ENCODE measurements at regions not wholly inside any gene's neighbourhood (a gene's known extent, or its start where the extent isn't known, plus 50 kb on each side); places are given as distances from the start of the nearest gene placed in this dataset.
"Not testable (repeated sequence)": the region's sequence is repeated elsewhere in the genome, so short reads cannot be mapped to it uniquely, and the experiment has no call there.

GRCh38 chr15:67928666-67929065, 88.8 kb upstream of the RNU6-1 start:
- Mint-ChIP-seq H3K4me1 (ENCODE audit: low read depth) (no peaks in the 10 kb centered on the region), H3K4me3 (no peak overlapping the region), H3K36me3 (peaks cover 2% of the 10 kb centered on the region), H3K27ac (no peak overlapping the region), H3K27me3 (no peaks in the 10 kb centered on the region), H3K9me3 (ENCODE audit: low read depth) (peaks cover 4% of the 10 kb centered on the region)

GRCh38 chr15:67930720-67931119, 90.9 kb upstream of the RNU6-1 start:
- no peaks in the 10 kb centered on the region for H3K4me1 Mint-ChIP-seq (ENCODE audit: low read depth)
- no peaks in the 10 kb centered on the region for H3K27me3 Mint-ChIP-seq
- no peaks in the 10 kb centered on the region for H3K9me3 Mint-ChIP-seq (ENCODE audit: low read depth)
- H3K27ac Mint-ChIP-seq = no peak overlapping the region
- H3K36me3 Mint-ChIP-seq = peaks cover 2% of the 10 kb centered on the region
- H3K4me3 Mint-ChIP-seq = no peak overlapping the region

DNA sequence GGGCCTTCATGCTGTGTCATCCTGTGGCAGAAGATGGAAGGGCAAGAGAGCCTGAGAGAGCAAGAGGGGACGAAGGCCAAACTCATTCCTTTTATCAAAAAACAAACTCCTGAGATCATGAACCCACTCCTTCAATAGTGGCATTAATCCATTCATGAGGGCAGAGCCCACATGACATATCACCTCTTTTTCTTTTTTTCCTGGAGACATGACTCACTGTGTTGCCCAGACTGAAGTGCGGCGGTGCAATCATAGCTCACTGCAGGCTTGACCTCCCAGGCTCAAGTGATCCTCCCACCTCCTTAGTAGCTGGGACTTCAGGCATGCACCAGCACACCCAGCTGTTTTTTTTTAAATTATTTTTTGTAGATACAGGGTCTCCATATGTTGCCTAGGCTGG, 92.0 kb upstream of the RNU6-1 start:
- no peak overlapping the region for H3K4me3 Mint-ChIP-seq
- no peaks in the 10 kb centered on the region for H3K4me1 Mint-ChIP-seq (ENCODE audit: low read depth)
- no peaks in the 10 kb centered on the region for H3K9me3 Mint-ChIP-seq (ENCODE audit: low read depth)
- no peaks in the 10 kb centered on the region for H3K27me3 Mint-ChIP-seq
- no peak overlapping the region for H3K27ac Mint-ChIP-seq
- H3K36me3 Mint-ChIP-seq = no peaks in the 10 kb centered on the region

GRCh38 chr15:67934126-67934525, 94.3 kb upstream of the RNU6-1 start:
- not testable (repeated sequence) for H3K9me3 Mint-ChIP-seq (ENCODE audit: low read depth); H3K27ac Mint-ChIP-seq; H3K27me3 Mint-ChIP-seq; H3K36me3 Mint-ChIP-seq; H3K4me1 Mint-ChIP-seq (ENCODE audit: low read depth); H3K4me3 Mint-ChIP-seq

- H3K36me3 Mint-ChIP-seq = no peaks in the 10 kb centered on the region
- H3K4me3 Mint-ChIP-seq = no peak overlapping the region
- H3K27ac Mint-ChIP-seq = no peak overlapping the region
- peaks cover 3% of the 10 kb centered on the region for H3K9me3 Mint-ChIP-seq (ENCODE audit: low read depth)
- no peaks in the 10 kb centered on the region for H3K27me3 Mint-ChIP-seq
- no peaks in the 10 kb centered on the region for H3K4me1 Mint-ChIP-seq (ENCODE audit: low read depth)
Measured at GRCh38 chr15:67935244-67935643, 95.4 kb upstream of the RNU6-1 start.

- H3K27ac Mint-ChIP-seq = no peak overlapping the region
Measured at GRCh38 chr15:67936258-67936657, 96.4 kb upstream of the RNU6-1 start.

GRCh38 chr15:67937153-67937761, 97.4 kb upstream of the RNU6-1 start:
- Mint-ChIP-seq H3K27ac (no peak overlapping the region), H3K4me1 (ENCODE audit: low read depth) (no peaks in the 10 kb centered on the region), H3K36me3 (no peaks in the 10 kb centered on the region), H3K27me3 (no peaks in the 10 kb centered on the region), H3K4me3 (no peak overlapping the region), H3K9me3 (ENCODE audit: low read depth) (peaks cover 4% of the 10 kb centered on the region)

More at GRCh38 chr15:67936258-67936657, 96.4 kb upstream of the RNU6-1 start:
- Mint-ChIP-seq H3K36me3 (no peaks in the 10 kb centered on the region), H3K4me3 (no peak overlapping the region), H3K4me1 (ENCODE audit: low read depth) (no peaks in the 10 kb centered on the region), H3K27me3 (no peaks in the 10 kb centered on the region), H3K9me3 (ENCODE audit: low read depth) (peaks cover 4% of the 10 kb centered on the region)

- H3K4me3 Mint-ChIP-seq; H3K9me3 Mint-ChIP-seq (ENCODE audit: low read depth); H3K27me3 Mint-ChIP-seq; H3K36me3 Mint-ChIP-seq; H3K27ac Mint-ChIP-seq; H3K4me1 Mint-ChIP-seq (ENCODE audit: low read depth): not testable (repeated sequence)
Measured at GRCh38 chr15:67939179-67939578, 99.3 kb upstream of the RNU6-1 start.

- not testable (repeated sequence) for H3K4me1 Mint-ChIP-seq (ENCODE audit: low read depth); H3K4me3 Mint-ChIP-seq; H3K36me3 Mint-ChIP-seq; H3K27me3 Mint-ChIP-seq; H3K27ac Mint-ChIP-seq; H3K9me3 Mint-ChIP-seq (ENCODE audit: low read depth)
Measured at GRCh38 chr15:67939588-67940323, 99.9 kb upstream of the RNU6-1 start.

GRCh38 chr15:67940324-67940719, 100.5 kb upstream of the RNU6-1 start:
- Mint-ChIP-seq H3K9me3 (ENCODE audit: low read depth) (peaks cover 4% of the 10 kb centered on the region), H3K27me3 (no peaks in the 10 kb centered on the region), H3K4me1 (ENCODE audit: low read depth) (no peaks in the 10 kb centered on the region), H3K27ac (no peak overlapping the region), H3K4me3 (no peak overlapping the region), H3K36me3 (no peaks in the 10 kb centered on the region)

DNA sequence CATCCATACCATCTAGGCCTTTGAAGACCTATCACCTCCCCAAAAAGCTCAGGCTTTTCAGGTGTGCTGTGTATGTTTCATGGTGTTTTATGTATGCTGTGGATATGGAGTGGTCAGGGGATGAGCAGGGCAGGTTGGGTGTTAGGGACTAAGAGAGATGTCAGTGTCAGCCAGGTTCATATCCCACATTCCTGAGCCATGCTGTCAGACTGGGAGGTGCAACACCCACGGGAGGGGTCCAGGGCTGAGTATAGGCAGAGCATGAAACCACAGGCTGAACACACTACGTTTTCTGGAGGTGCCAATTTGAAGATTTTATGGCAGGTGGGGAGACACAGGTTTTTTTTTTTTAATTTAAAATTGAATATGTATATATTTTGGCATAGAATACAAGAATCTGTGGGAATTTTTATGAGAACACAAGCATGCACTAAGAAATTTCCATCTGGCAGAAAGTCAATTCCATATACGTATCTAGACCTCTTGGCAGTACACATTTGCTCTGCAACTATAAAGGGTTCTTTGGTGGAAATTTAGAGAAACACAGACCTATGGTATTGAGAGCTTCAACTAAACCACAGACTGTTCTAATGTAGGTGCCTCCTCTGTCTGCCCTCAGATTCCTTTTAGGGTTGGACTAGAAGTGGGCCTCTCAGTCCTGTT, 101.9 kb upstream of the RNU6-1 start:
- peaks cover 4% of the 10 kb centered on the region for H3K9me3 Mint-ChIP-seq (ENCODE audit: low read depth)
- H3K27me3 Mint-ChIP-seq = no peaks in the 10 kb centered on the region
- H3K27ac Mint-ChIP-seq = no peak overlapping the region
- H3K4me1 Mint-ChIP-seq (ENCODE audit: low read depth) = peaks cover 11% of the 10 kb centered on the region
- no peak overlapping the region for H3K4me3 Mint-ChIP-seq
- H3K36me3 Mint-ChIP-seq = no peaks in the 10 kb centered on the region

DNA sequence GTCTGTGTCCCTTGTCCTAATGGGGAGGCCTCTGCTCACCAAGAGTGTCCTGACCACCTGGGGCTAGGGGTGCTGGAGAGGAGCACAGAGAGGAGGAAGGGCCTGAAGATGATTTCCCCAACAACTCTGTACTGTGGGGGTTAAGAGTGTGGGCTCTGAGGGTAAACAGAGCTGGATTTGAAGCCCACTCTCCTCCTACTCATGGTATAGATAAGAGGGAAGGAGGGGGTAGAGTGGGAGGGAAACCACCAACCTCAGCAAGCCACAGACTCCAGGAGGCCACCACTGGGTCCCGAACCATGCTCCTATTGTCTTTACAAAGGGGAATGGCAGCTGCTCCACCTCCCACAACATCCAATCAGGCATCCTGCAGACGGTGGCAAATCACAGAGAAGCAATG, 103.6 kb upstream of the RNU6-1 start:
- no peak overlapping the region for H3K4me3 Mint-ChIP-seq
- H3K36me3 Mint-ChIP-seq = peaks cover 3% of the 10 kb centered on the region
- peaks cover 13% of the 10 kb centered on the region for H3K4me1 Mint-ChIP-seq (ENCODE audit: low read depth)
- no peak overlapping the region for H3K27ac Mint-ChIP-seq
- H3K9me3 Mint-ChIP-seq (ENCODE audit: low read depth) = peaks cover 4% of the 10 kb centered on the region
- no peaks in the 10 kb centered on the region for H3K27me3 Mint-ChIP-seq

GRCh38 chr15:67944010-67944641, 104.3 kb upstream of the RNU6-1 start:
- Mint-ChIP-seq H3K9me3 (ENCODE audit: low read depth) (peaks cover 4% of the 10 kb centered on the region), H3K36me3 (peaks cover 3% of the 10 kb centered on the region), H3K4me3 (no peak overlapping the region), H3K27me3 (no peaks in the 10 kb centered on the region), H3K27ac (no peak overlapping the region), H3K4me1 (ENCODE audit: low read depth) (peaks cover 13% of the 10 kb centered on the region)

GRCh38 chr15:67945131-67945530, 105.3 kb upstream of the RNU6-1 start:
- Mint-ChIP-seq H3K27ac (no peak overlapping the region), H3K27me3 (no peaks in the 10 kb centered on the region), H3K4me1 (ENCODE audit: low read depth) (peaks cover 13% of the 10 kb centered on the region), H3K4me3 (no peak overlapping the region), H3K36me3 (peaks cover 3% of the 10 kb centered on the region), H3K9me3 (ENCODE audit: low read depth) (peaks cover 2% of the 10 kb centered on the region)

DNA sequence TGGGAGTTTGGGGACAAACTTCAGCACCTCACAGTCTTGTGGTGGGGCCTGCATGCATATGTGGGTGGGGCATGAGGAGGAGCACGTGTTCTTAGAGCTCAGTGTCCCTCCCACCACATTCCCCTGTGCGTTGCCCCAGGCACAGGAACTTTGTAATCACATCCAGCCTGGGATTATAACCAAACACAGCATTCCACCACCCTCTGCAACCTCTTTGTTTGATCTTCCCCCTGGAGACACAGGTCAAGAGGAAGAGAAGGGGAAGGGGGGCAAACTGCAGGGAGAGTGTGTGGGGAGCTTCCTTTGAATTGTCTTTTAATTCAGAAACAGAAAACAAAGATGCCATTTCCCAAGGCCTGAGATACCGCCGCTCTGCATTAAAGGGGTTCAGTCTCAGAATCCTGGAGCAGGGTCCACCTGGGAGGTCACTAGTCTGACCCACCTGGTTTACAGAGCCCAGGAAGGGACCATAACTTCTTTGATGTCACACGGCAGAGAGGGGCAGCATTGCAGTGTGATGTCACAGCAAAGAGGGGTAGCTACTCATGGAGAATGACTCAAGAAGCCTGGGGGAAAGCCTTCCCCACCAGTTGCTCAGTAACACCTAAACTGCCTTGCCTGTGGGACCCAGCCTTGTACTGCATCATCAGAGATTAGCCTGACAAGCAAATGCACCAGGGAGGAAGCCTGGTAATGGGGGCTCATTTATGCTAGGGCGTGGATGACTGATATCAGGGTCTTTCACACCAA, 106.3 kb upstream of the RNU6-1 start:
- H3K27ac Mint-ChIP-seq = peak overlapping the region; percentile 58
- no peaks in the 10 kb centered on the region for H3K9me3 Mint-ChIP-seq (ENCODE audit: low read depth)
- no peaks in the 10 kb centered on the region for H3K27me3 Mint-ChIP-seq
- H3K4me1 Mint-ChIP-seq (ENCODE audit: low read depth) = peaks cover 13% of the 10 kb centered on the region
- H3K36me3 Mint-ChIP-seq = peaks cover 3% of the 10 kb centered on the region
- H3K4me3 Mint-ChIP-seq = no peak overlapping the region

All from activated naive CD8-positive, alpha-beta T cell (primary cell).